HEK293 (cell line): ENCODE measurements at regions not wholly inside any gene's neighbourhood (a gene's known extent, or its start where the extent isn't known, plus 50 kb on each side); places are given as distances from the start of the nearest gene placed in this dataset.

Experiments used
- CTCF ChIA-PET: fragments of 350-600 bp; formaldehyde crosslinking; extraction: SDS; loops from one replicate; lab custom pipeline; 2021; ENCODE audit warnings: antibody characterized with exemption; lab: Yijun Ruan, JAX
- POLR2A ChIA-PET: fragments of 300-600 bp; formaldehyde crosslinking; extraction: SDS; loops from one replicate; lab custom pipeline; 2020; ENCODE audit warnings: antibody characterized with exemption, inconsistent platforms; lab: Yijun Ruan, JAX
- H3K27ac ChIP-seq: fragments of 200-500 bp; sonication (Bioruptor generic); 2 replicates; pipeline ENCODE4 v1.5.1; 2014; ENCODE audit warnings: low read depth, low read length, control low read depth, inconsistent platforms; ENCODE audit errors: extremely low read depth
- H3K36me3 ChIP-seq, 2 experiments: fragments of 200-500 bp in 1 of 2; sonication (Bioruptor generic) in 1 of 2; 1 replicate in 1 of 2; 2 replicates in 1 of 2; pipeline ENCODE4 v1.5.1; 2014 to 2017; ENCODE audit warnings: inconsistent platforms in 2 of 2, low read length in 2 of 2; ENCODE audit not compliant: control insufficient read depth in 2 of 2, insufficient read depth in 1 of 2
- H3K4me1 ChIP-seq: fragments of 200-500 bp; sonication (Bioruptor generic); 2 replicates; pipeline ENCODE4 v1.5.1; 2014; ENCODE audit warnings: mild to moderate bottlenecking, low read length, inconsistent platforms; ENCODE audit not compliant: control insufficient read depth, insufficient read depth
- H3K4me3 ChIP-seq: 2 replicates; pipeline ENCODE4 v1.5.1; 2011; ENCODE audit warnings: low read depth, mild to moderate bottlenecking, control low read depth, low read length, moderate library complexity
- H3K9me3 ChIP-seq: fragments of 200-500 bp; sonication (Bioruptor generic); 2 replicates; pipeline ENCODE4 v1.5.1; 2014; ENCODE audit warnings: low read depth, low read length, inconsistent platforms; ENCODE audit not compliant: control insufficient read depth, insufficient read depth
- GLI4 ChIP-seq: fragments of 450-650 bp; formaldehyde crosslinking; IDR thresholded peaks from 2 replicates; pipeline ENCODE4 v1.5.1; 2016; ENCODE audit warnings: missing biosample characterization, missing genetic modification characterization
- INSM2 ChIP-seq: fragments of 450-650 bp; formaldehyde crosslinking; IDR thresholded peaks from 2 replicates; pipeline ENCODE4 v1.5.1; 2016; ENCODE audit warnings: missing biosample characterization, missing genetic modification characterization
- KLF1 ChIP-seq: fragments of 450-650 bp; formaldehyde crosslinking; IDR thresholded peaks from 2 replicates; pipeline ENCODE4 v1.5.1; 2016; ENCODE audit warnings: missing biosample characterization, missing genetic modification characterization
- PRDM2 ChIP-seq: fragments of 450-650 bp; formaldehyde crosslinking; IDR thresholded peaks from 2 replicates; pipeline ENCODE4 v1.5.1; 2016; ENCODE audit warnings: missing biosample characterization, missing genetic modification characterization, borderline replicate concordance
- TCF7L2 ChIP-seq: IDR thresholded peaks from 2 replicates; pipeline ENCODE4 v1.6.1; 2011; ENCODE audit warnings: low read depth, mild to moderate bottlenecking, inconsistent platforms, low read length, moderate library complexity, borderline replicate concordance
- ZBTB1 ChIP-seq: fragments of 450-650 bp; formaldehyde crosslinking; IDR thresholded peaks from 2 replicates; pipeline ENCODE4 v1.5.1; 2016; ENCODE audit warnings: missing biosample characterization, missing genetic modification characterization
- ZBTB17 ChIP-seq: fragments of 450-650 bp; formaldehyde crosslinking; IDR thresholded peaks from 2 replicates; pipeline ENCODE4 v1.5.1; 2016; ENCODE audit warnings: missing biosample characterization, missing genetic modification characterization
- ZBTB20 ChIP-seq: fragments of 450-650 bp; formaldehyde crosslinking; IDR thresholded peaks from 2 replicates; pipeline ENCODE4 v1.5.1; 2016; ENCODE audit warnings: missing biosample characterization, missing genetic modification characterization
- ZNF132 ChIP-seq: fragments of 450-650 bp; formaldehyde crosslinking; IDR thresholded peaks from 2 replicates; pipeline ENCODE4 v1.5.1; 2017; ENCODE audit warnings: missing biosample characterization, missing genetic modification characterization, borderline replicate concordance
- ZNF140 ChIP-seq: fragments of 450-650 bp; formaldehyde crosslinking; IDR thresholded peaks from 2 replicates; pipeline ENCODE4 v1.5.1; 2016; ENCODE audit warnings: missing biosample characterization, missing genetic modification characterization
- ZNF211 ChIP-seq: fragments of 450-650 bp; formaldehyde crosslinking; IDR thresholded peaks from 2 replicates; pipeline ENCODE4 v1.5.1; 2016; ENCODE audit warnings: low read depth, missing biosample characterization, missing genetic modification characterization
- ZNF223 ChIP-seq: fragments of 450-650 bp; formaldehyde crosslinking; IDR thresholded peaks from 2 replicates; pipeline ENCODE4 v1.5.1; 2016; ENCODE audit warnings: missing biosample characterization, missing genetic modification characterization
- ZNF274 ChIP-seq, 2 experiments: fragments of 200-500 bp in 1 of 2; fragments of 450-650 bp in 1 of 2; sonication (Bioruptor generic) in 1 of 2; formaldehyde crosslinking in 1 of 2; IDR thresholded peaks; 2 replicates each; pipeline versions ENCODE4 v1.5.1 to v1.6.1; 2014 to 2016; ENCODE audit warnings: borderline replicate concordance in 1 of 2, inconsistent platforms in 1 of 2, low read length in 1 of 2, missing biosample characterization in 1 of 2, missing genetic modification characterization in 1 of 2
- ZNF404 ChIP-seq: fragments of 450-650 bp; formaldehyde crosslinking; IDR thresholded peaks from 2 replicates; pipeline ENCODE4 v1.5.1; 2017; ENCODE audit warnings: missing biosample characterization, missing genetic modification characterization
- ZNF558 ChIP-seq: fragments of 450-650 bp; formaldehyde crosslinking; IDR thresholded peaks from 2 replicates; pipeline ENCODE4 v1.5.1; 2016; ENCODE audit warnings: missing biosample characterization, missing genetic modification characterization
- ZNF621 ChIP-seq: fragments of 450-650 bp; formaldehyde crosslinking; IDR thresholded peaks from 2 replicates; pipeline ENCODE4 v1.5.1; 2017; ENCODE audit warnings: missing biosample characterization, missing genetic modification characterization
- ZNF623 ChIP-seq: fragments of 450-650 bp; formaldehyde crosslinking; IDR thresholded peaks from 2 replicates; pipeline ENCODE4 v1.5.1; 2016; ENCODE audit warnings: missing biosample characterization, missing genetic modification characterization
- ZNF629 ChIP-seq: fragments of 450-650 bp; formaldehyde crosslinking; IDR thresholded peaks from 2 replicates; pipeline ENCODE4 v1.5.1; 2017; ENCODE audit warnings: missing biosample characterization, missing genetic modification characterization
- ZNF670 ChIP-seq: fragments of 450-650 bp; formaldehyde crosslinking; IDR thresholded peaks from 2 replicates; pipeline ENCODE4 v1.5.1; 2016; ENCODE audit warnings: missing biosample characterization, missing genetic modification characterization, low read depth
- ZNF837 ChIP-seq: fragments of 450-650 bp; formaldehyde crosslinking; IDR thresholded peaks from 2 replicates; pipeline ENCODE4 v1.5.1; 2016; ENCODE audit warnings: missing biosample characterization, missing genetic modification characterization

- no peak for TF ChIP-seq ZNF132 (tag by site-specific recombination)
- no peak for TF ChIP-seq INSM2 (tag by site-specific recombination)
- no peak for TF ChIP-seq ZNF670 (tag by site-specific recombination)
- no peak for TF ChIP-seq ZNF404 (tag by site-specific recombination)
- TF ChIP-seq ZNF629 (tag by site-specific recombination): no peak
- TF ChIP-seq ZNF837 (tag by site-specific recombination): no peak
- TF ChIP-seq ZNF621 (tag by site-specific recombination): no peak
- TF ChIP-seq ZNF558 (tag by site-specific recombination): no peak
- no peak for TF ChIP-seq TCF7L2
- TF ChIP-seq GLI4 (tag by site-specific recombination): no peak
- TF ChIP-seq ZNF223 (tag by site-specific recombination): no peak
- TF ChIP-seq PRDM2 (tag by site-specific recombination): no peak
- TF ChIP-seq ZBTB20: no peak
- TF ChIP-seq ZNF140 (tag by site-specific recombination): no peak
- no peak for TF ChIP-seq ZBTB17 (tag by site-specific recombination)
- TF ChIP-seq ZNF623 (tag by site-specific recombination): no peak
- no peak for TF ChIP-seq ZNF274 (IDR thresholded peaks at IDR 0.05; ENCODE audit: low read length)
- TF ChIP-seq ZNF274 (tag by site-specific recombination; IDR thresholded peaks at IDR 0.05; ENCODE audit: borderline replicate concordance): no peak
- no peak for TF ChIP-seq ZNF211 (tag by site-specific recombination)
- no peaks in the 10 kb centered on the region for H3K9me3 ChIP-seq
- no peak overlapping the region for H3K27ac ChIP-seq
- ChIA-PET CTCF (interaction anchor here (0.6 to 1.2 kb wide), 3 partner anchors 17 to 1270 kb away, joined by 3 read pairs; no protein-coding TSS in a partner anchor), POLR2A (no interaction called here)
- no peak overlapping the region for H3K4me3 ChIP-seq
- H3K36me3 ChIP-seq: no peaks in the 10 kb centered on the region
- peaks cover 9% of the 10 kb centered on the region for H3K4me1 ChIP-seq
These were observed 396.2 kb upstream of the SLC35B3 start for GRCh38 chr6:8831366-8832152.

- H3K4me3 ChIP-seq: no peak overlapping the region
- ChIA-PET CTCF (interaction anchor here (0.7 to 1.2 kb wide), 3 partner anchors 13 to 349 kb away, joined by 3 to 6 read pairs (median 3); no protein-coding TSS in a partner anchor), POLR2A (no interaction called here)
- no peaks in the 10 kb centered on the region for H3K9me3 ChIP-seq
- no peaks in the 10 kb centered on the region for H3K36me3 ChIP-seq
- H3K27ac ChIP-seq: no peak overlapping the region
- peaks cover 8% of the 10 kb centered on the region for H3K4me1 ChIP-seq
- TF ChIP-seq ZBTB1 (tag by site-specific recombination) (no peak), KLF1 (no peak), PRDM2 (tag by site-specific recombination) (no peak)
These were observed 395.4 kb upstream of the SLC35B3 start for GRCh38 chr6:8830794-8831193.
